ENCODE measurements at regions not wholly inside any gene's neighbourhood (a gene's known extent, or its start where the extent isn't known, plus 50 kb on each side); places are given as distances from the start of the nearest gene placed in this dataset.

- TF ChIP-seq AR (CRISPR knock-in tag; IDR thresholded peaks at IDR 0.05), result no peak
- no peak for TF ChIP-seq NFYB (CRISPR knock-in tag; conservative IDR thresholded peaks at IDR 0.05; ENCODE audit: low read depth)
- TF ChIP-seq ZSCAN18 (CRISPR knock-in tag; IDR thresholded peaks at IDR 0.05), result no peak
- no peak for TF ChIP-seq NR1H2 (CRISPR knock-in tag; IDR thresholded peaks at IDR 0.05)
These were observed 80.7 kb downstream of the DNTTIP2 start (continued) for GRCh38 chr1:93798291-93798690.

- CTCF ChIA-PET, result interaction anchor here (1.4 kb wide), 1 partner anchor 155 kb away, joined by 3 read pairs; no protein-coding TSS in a partner anchor
- H3K4me1 Mint-ChIP-seq, result peaks cover 12% of the 10 kb centered on the region
- no peaks in the 10 kb centered on the region for H3K27me3 Mint-ChIP-seq (ENCODE audit: low read depth)
- no peak overlapping the region for H3K4me3 Mint-ChIP-seq
- DNase-seq (ENCODE audit: low spot score) (no peak), ATAC-seq (no peak)
- peaks cover 4% of the 10 kb centered on the region for H3K36me3 Mint-ChIP-seq
- POLR2A ChIA-PET, result no interaction called here
- H3K9me3 Mint-ChIP-seq, result peaks cover 25% of the 10 kb centered on the region
- H3K27ac Mint-ChIP-seq, result no peak overlapping the region
- TF ChIP-seq ZNF532 (CRISPR knock-in tag; IDR thresholded peaks at IDR 0.05; ENCODE audit: borderline replicate concordance) (no peak), USF1 (CRISPR knock-in tag; IDR thresholded peaks at IDR 0.05) (no peak), E2F4 (CRISPR knock-in tag; IDR thresholded peaks at IDR 0.05; ENCODE audit: borderline replicate concordance, low read depth) (no peak), PRRX2 (CRISPR knock-in tag; IDR thresholded peaks at IDR 0.05) (no peak), ERG (CRISPR knock-in tag; IDR thresholded peaks at IDR 0.05) (no peak), IRF1 (CRISPR knock-in tag; IDR thresholded peaks at IDR 0.05) (no peak), ATF6 (CRISPR knock-in tag; IDR thresholded peaks at IDR 0.05) (no peak), ZNF121 (CRISPR knock-in tag; IDR thresholded peaks at IDR 0.05) (no peak), MXD4 (CRISPR knock-in tag; IDR thresholded peaks at IDR 0.05; ENCODE audit: borderline replicate concordance) (no peak), GABPB1 (CRISPR knock-in tag; IDR thresholded peaks at IDR 0.05) (no peak), ZNF512 (CRISPR knock-in tag; IDR thresholded peaks at IDR 0.05; ENCODE audit: borderline replicate concordance) (no peak), ZNF423 (CRISPR knock-in tag; IDR thresholded peaks at IDR 0.05) (no peak), ZNF425 (CRISPR knock-in tag; conservative IDR thresholded peaks at IDR 0.05) (no peak)
These were observed 94.5 kb downstream of the DNTTIP2 start for GRCh38 chr1:93784538-93784937.

All from WTC11 (cell line).